ENCODE measurements at regions not wholly inside any gene's neighbourhood (a gene's known extent, or its start where the extent isn't known, plus 50 kb on each side); places are given as distances from the start of the nearest gene placed in this dataset.

GRCh38 chr16:50946606-50947005 is 204.5 kb downstream of the SALL1 start:
- peaks cover 4% of the 10 kb centered on the region for H3K9me3 ChIP-seq (replicated peaks; ENCODE audit: control insufficient read depth, insufficient read depth, low read length)
- no peaks in the 10 kb centered on the region for H3K9me1 ChIP-seq (replicated peaks; ENCODE audit: control insufficient read depth, extremely low read depth, insufficient read depth, low read length)
- H3K4me2 ChIP-seq (ENCODE audit: insufficient read depth, low read length): no peak overlapping the region
- H4K20me1 ChIP-seq (replicated peaks; ENCODE audit: control insufficient read depth, extremely low read depth, insufficient read depth, low read length): no peaks in the 10 kb centered on the region
- no peaks in the 10 kb centered on the region for H3K36me3 ChIP-seq (ENCODE audit: control insufficient read depth in 2 of 2, extremely low read depth in 1 of 2, insufficient read depth in 2 of 2, low read length in 2 of 2)
- H3K9ac ChIP-seq (replicated peaks; ENCODE audit: extremely low read depth, insufficient read depth, low read length): no peak overlapping the region
- BruUV-seq (replicated peaks): no TSS peak
- no peak for DNase-seq (ENCODE audit: low read depth, low spot score)
- H2AFZ ChIP-seq (ENCODE audit: low read depth, low read length): no peak overlapping the region
- TF ChIP-seq JUN (IDR thresholded peaks at IDR 0.05; ENCODE audit: borderline replicate concordance, insufficient read depth, insufficient read length, low read depth): no peak
- no peak for TF ChIP-seq POLR2A (IDR thresholded peaks at IDR 0.05; ENCODE audit: low read depth, low read length)
- TF ChIP-seq MYC (IDR thresholded peaks at IDR 0.05; ENCODE audit: low read depth, low read length): no peak
- no peak for TF ChIP-seq MAX (IDR thresholded peaks at IDR 0.05; ENCODE audit: insufficient read depth, insufficient read length)
- TF ChIP-seq FOS (IDR thresholded peaks at IDR 0.05; ENCODE audit: borderline replicate concordance, insufficient read depth, low read length): no peak
- no peak overlapping the region for H3K4me3 ChIP-seq (replicated peaks in 1 of 3; ENCODE audit: insufficient read depth in 1 of 3, low read depth in 1 of 3, low read length in 3 of 3)
- no peaks in the 10 kb centered on the region for H3K4me1 ChIP-seq (ENCODE audit: control insufficient read depth, extremely low read depth, insufficient read depth, low read length)
- no peak overlapping the region for H3K27ac ChIP-seq (ENCODE audit: insufficient read depth, low read depth, low read length)
- FAIRE-seq: no peak
- dilution Hi-C loops (cut with MboI; ENCODE audit: extremely low pct_ligation_motif_present, low sequenced_read_pairs) (no loop called here), intact Hi-C loops (cut with micrococcal nuclease) (no loop called here)
- no peaks in the 10 kb centered on the region for H3K79me2 ChIP-seq (ENCODE audit: control insufficient read depth, insufficient read depth, low read length)
- ChIA-PET CTCF (no interaction called here), POLR2A (no interaction called here)
- no peaks in the 10 kb centered on the region for H3K27me3 ChIP-seq (ENCODE audit: control insufficient read depth in 2 of 2, insufficient read depth in 2 of 2, low read length in 2 of 2)

- Histone ChIP-seq H3K4me3 (replicated peaks in 1 of 3; ENCODE audit: insufficient read depth in 1 of 3, low read depth in 1 of 3, low read length in 3 of 3) (no peak overlapping the region), H3K4me1 (ENCODE audit: control insufficient read depth, extremely low read depth, insufficient read depth, low read length) (no peaks in the 10 kb centered on the region), H3K9ac (replicated peaks; ENCODE audit: extremely low read depth, insufficient read depth, low read length) (no peak overlapping the region), H3K27me3 (ENCODE audit: control insufficient read depth in 2 of 2, insufficient read depth in 2 of 2, low read length in 2 of 2) (no peaks in the 10 kb centered on the region), H3K9me1 (replicated peaks; ENCODE audit: control insufficient read depth, extremely low read depth, insufficient read depth, low read length) (no peaks in the 10 kb centered on the region), H3K27ac (ENCODE audit: insufficient read depth, low read depth, low read length) (no peak overlapping the region), H3K4me2 (ENCODE audit: insufficient read depth, low read length) (no peak overlapping the region), H3K79me2 (ENCODE audit: control insufficient read depth, insufficient read depth, low read length) (no peaks in the 10 kb centered on the region), H3K36me3 (ENCODE audit: control insufficient read depth in 2 of 2, extremely low read depth in 1 of 2, insufficient read depth in 2 of 2, low read length in 2 of 2) (no peaks in the 10 kb centered on the region), H3K9me3 (replicated peaks; ENCODE audit: control insufficient read depth, insufficient read depth, low read length) (peaks cover 4% of the 10 kb centered on the region), H2AFZ (ENCODE audit: low read depth, low read length) (no peak overlapping the region), H4K20me1 (replicated peaks; ENCODE audit: control insufficient read depth, extremely low read depth, insufficient read depth, low read length) (no peaks in the 10 kb centered on the region)
- intact Hi-C loops (cut with micrococcal nuclease) (no loop called here), dilution Hi-C loops (cut with MboI; ENCODE audit: extremely low pct_ligation_motif_present, low sequenced_read_pairs) (no loop called here)
- TF ChIP-seq MYC (IDR thresholded peaks at IDR 0.05; ENCODE audit: low read depth, low read length): no peak
- no peak for TF ChIP-seq MAX (IDR thresholded peaks at IDR 0.05; ENCODE audit: insufficient read depth, insufficient read length)
- TF ChIP-seq JUN (IDR thresholded peaks at IDR 0.05; ENCODE audit: borderline replicate concordance, insufficient read depth, insufficient read length, low read depth): no peak
- TF ChIP-seq EZH2 (IDR thresholded peaks at IDR 0.05; ENCODE audit: borderline replicate concordance, low read depth, low read length, severe bottlenecking): no peak
- TF ChIP-seq POLR2A (IDR thresholded peaks at IDR 0.05; ENCODE audit: low read depth, low read length): no peak
- no peak for TF ChIP-seq FOS (IDR thresholded peaks at IDR 0.05; ENCODE audit: borderline replicate concordance, insufficient read depth, low read length)
- TF ChIP-seq GATA2 (IDR thresholded peaks at IDR 0.05; ENCODE audit: insufficient read depth, insufficient read length, low read depth, low read length): no peak
- TF ChIP-seq POLR2AphosphoS5 (IDR thresholded peaks at IDR 0.05; ENCODE audit: insufficient read depth, low read depth, low read length): no peak
- TF ChIP-seq CTCF (IDR thresholded peaks at IDR 0.05; ENCODE audit: extremely low read depth in 1 of 2, insufficient read depth in 1 of 2, low read depth in 1 of 2, low read length in 2 of 2): no peak
- no peak for FAIRE-seq
- no TSS peak for BruUV-seq (replicated peaks)
- ChIA-PET POLR2A (no interaction called here), CTCF (no interaction called here)
- no peak for DNase-seq (ENCODE audit: low read depth, low spot score)
These were observed 204.2 kb downstream of the CYLD start for GRCh38 chr16:50946098-50946497.

Measured in endothelial cell of umbilical vein (primary cell).